ENCODE measurements at regions not wholly inside any gene's neighbourhood (a gene's known extent, or its start where the extent isn't known, plus 50 kb on each side); places are given as distances from the start of the nearest gene placed in this dataset.

DNA sequence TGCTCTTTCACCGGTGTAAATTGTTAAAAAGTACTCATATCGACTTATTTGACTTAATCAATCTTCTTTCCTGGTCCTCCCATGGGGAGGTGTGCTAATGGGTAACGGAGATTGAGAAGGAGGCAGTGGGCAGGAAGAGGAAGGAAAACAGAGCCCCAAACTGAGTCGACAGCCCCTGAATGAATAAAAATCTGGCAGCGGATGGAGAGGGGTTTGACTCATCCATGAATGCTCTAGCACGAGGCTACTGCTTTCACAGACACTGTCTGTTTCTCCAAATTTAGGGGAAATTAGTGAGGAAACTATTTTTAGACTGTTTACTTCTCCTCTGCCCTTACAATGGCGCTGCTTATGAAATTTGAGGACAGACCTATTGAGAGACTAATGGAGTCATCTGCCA is 142.2 kb upstream of the ATXN1 start:
- TF ChIP-seq CTCF (conservative IDR thresholded peaks at IDR 0.05; ENCODE audit: low read depth in 2 of 2) (no peak), POLR2AphosphoS5 (IDR thresholded peaks at IDR 0.05; ENCODE audit: low read depth) (no peak), ETS1 (IDR thresholded peaks at IDR 0.05) (no peak)

All from GM23338 (cell line).